Stimulated activated naive B cell treated with anti-CD40 and anti-IgM and Interleukin-4, amounts not matched to agents 10 μg/mL and 1 μg/mL and 100 μg/mL, for 72 hours (primary cell): ENCODE measurements at regions not wholly inside any gene's neighbourhood (a gene's known extent, or its start where the extent isn't known, plus 50 kb on each side); places are given as distances from the start of the nearest gene placed in this dataset.

Experiments used
- ATAC-seq, 2 donors: fragments of 150-1000 bp; cut with Tn5 transposase; replicated peaks; 2 replicates each; pipeline ENCODE4 v1.10.0; 2021; ENCODE audit warnings: moderate library complexity in 1 of 2
- DNase-seq: peaks from one replicate; pipeline ENCODE4 v3.0.0; 2021
- H3K27ac Mint-ChIP-seq: one replicate; pipeline ENCODE4 v1.8.0; 2022; ENCODE audit warnings: mild to moderate bottlenecking, mixed read lengths
- H3K27me3 Mint-ChIP-seq, 2 donors: one replicate each; pipeline ENCODE4 v1.8.0; 2022; ENCODE audit warnings: mixed read lengths in 2 of 2
- H3K36me3 Mint-ChIP-seq, 2 donors: one replicate each; pipeline ENCODE4 v1.8.0; 2022; ENCODE audit warnings: mixed read lengths in 2 of 2, mild to moderate bottlenecking in 1 of 2
- H3K4me1 Mint-ChIP-seq, 2 donors: one replicate each; pipeline ENCODE4 v1.8.0; 2022; ENCODE audit warnings: mixed read lengths in 2 of 2, mild to moderate bottlenecking in 1 of 2
- H3K4me3 Mint-ChIP-seq, 2 donors: one replicate each; pipeline ENCODE4 v1.8.0; 2022; ENCODE audit warnings: mild to moderate bottlenecking in 2 of 2, mixed read lengths in 2 of 2, moderate library complexity in 1 of 2
- H3K9me3 Mint-ChIP-seq, 2 donors: one replicate each; pipeline ENCODE4 v1.8.0; 2022; ENCODE audit warnings: mixed read lengths in 2 of 2, mild to moderate bottlenecking in 1 of 2

DNA sequence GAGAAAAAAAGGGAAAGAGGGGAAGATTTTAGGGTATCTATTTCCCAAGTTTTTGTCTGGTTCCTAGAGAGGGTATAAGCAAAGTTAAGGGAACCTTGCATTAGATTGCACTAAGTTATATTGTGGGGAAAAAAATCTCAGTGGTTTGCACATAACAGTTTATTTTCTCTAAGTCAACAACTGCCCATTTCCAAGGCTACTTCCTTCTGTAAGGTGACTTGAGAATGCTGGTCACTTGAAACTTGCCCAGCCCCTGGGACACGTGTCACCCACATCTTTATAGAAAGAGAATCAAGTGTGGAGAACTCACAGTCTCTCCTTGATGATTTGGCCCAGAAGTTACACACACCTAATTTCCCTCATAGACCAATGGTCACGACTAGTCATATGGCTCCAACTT, 488.6 kb upstream of the PODXL start:
- ATAC-seq (no peak), DNase-seq (no peak)
- Mint-ChIP-seq H3K27me3 (peaks cover 4 to 5% of the 10 kb centered on the region in 2 donors), H3K9me3 (no peaks in the 10 kb centered on the region), H3K4me3 (no peak overlapping the region), H3K27ac (no peak overlapping the region), H3K36me3 (no peaks in the 10 kb centered on the region), H3K4me1 (no peaks in the 10 kb centered on the region)

- peaks cover 0 to 4% of the 10 kb centered on the region in 2 donors for H3K27me3 Mint-ChIP-seq
- no peak overlapping the region for H3K4me3 Mint-ChIP-seq
- DNase-seq, result no peak
- no peaks in the 10 kb centered on the region for H3K36me3 Mint-ChIP-seq
- H3K27ac Mint-ChIP-seq, result no peak overlapping the region
- H3K9me3 Mint-ChIP-seq, result no peaks in the 10 kb centered on the region
- no peaks in the 10 kb centered on the region for H3K4me1 Mint-ChIP-seq
- no peak for ATAC-seq
These were observed 487.8 kb upstream of the PODXL start for GRCh38 chr7:132044247-132044646.

- Mint-ChIP-seq H3K4me3 (no peak overlapping the region), H3K27ac (no peak overlapping the region), H3K36me3 (no peaks in the 10 kb centered on the region), H3K4me1 (no peaks in the 10 kb centered on the region), H3K27me3 (peaks cover 3 to 11% of the 10 kb centered on the region in 2 donors), H3K9me3 (no peaks in the 10 kb centered on the region)
- ATAC-seq (no peak), DNase-seq (no peak)
These were observed 484.7 kb upstream of the PODXL start for GRCh38 chr7:132041108-132041507.

DNA sequence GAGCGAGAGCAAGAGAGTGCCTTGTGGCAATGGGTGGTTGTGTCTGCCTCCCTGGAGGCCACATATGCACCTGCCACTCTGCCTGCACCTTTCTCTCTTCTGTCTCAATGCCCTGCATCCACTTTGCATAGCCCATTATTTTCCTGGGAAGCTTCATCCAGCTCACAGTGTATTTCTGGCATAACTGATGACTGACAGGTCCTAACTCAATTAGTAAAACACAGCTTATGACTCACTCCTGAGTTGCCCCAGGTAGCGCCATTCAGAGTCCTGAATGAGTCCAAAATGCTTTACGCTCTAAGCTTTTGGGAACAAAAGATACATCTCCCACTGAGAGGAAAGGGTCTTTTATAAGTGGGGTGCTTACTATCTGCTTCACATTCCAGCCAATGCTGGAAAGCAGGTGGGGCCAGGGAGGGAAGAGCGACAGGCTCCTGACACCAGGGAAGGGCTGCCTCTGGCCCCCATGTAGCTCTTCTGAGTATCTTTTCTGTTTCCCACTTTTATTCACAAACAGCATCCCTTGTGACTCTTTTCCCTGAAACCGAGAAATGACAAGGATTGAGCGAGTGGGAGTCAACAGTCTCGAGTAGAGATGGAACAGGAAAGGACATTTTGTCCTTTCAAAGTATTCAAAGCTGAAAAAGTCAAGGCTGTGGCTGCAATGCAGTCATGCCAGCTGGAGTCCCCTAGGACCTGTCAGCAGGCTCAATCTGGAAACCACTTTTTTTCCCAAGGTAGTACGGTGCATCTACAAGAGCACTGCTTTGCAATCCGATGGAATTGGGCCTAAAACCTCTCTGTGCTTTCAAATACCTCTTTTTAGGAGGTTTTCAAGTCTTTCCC, 479.3 kb upstream of the PODXL start:
- Mint-ChIP-seq H3K27me3 (peaks cover 3 to 16% of the 10 kb centered on the region in 2 donors), H3K4me3 (no peak overlapping the region), H3K9me3 (peaks cover 0 to 1% of the 10 kb centered on the region in 2 donors), H3K36me3 (no peaks in the 10 kb centered on the region), H3K4me1 (no peaks in the 10 kb centered on the region), H3K27ac (no peak overlapping the region)
- ATAC-seq (no peak), DNase-seq (no peak)

GRCh38 chr7:132034748-132035416, 478.5 kb upstream of the PODXL start:
- ATAC-seq, result no peak

DNA sequence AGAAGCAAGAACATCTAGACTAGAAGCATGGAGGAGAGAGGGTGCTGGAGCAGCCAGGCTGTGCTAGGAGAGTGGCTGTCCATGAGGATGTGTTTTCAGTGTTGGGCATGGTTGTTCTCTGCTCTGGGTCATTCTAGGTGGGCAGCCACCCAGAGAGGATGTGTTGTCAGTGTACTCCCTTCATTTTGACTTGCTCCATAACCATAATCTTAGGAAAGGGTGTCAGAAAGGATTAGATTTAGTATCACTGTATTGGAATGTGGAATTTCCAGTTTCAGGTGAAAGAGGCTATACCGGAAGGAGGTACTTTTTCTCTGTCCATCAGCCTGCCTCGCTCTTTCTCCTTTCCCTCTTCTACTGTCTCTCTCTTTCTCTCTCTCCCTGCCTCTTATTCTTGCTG, 474.5 kb upstream of the PODXL start:
- DNase-seq (no peak), ATAC-seq (no peak)
- no peak overlapping the region for H3K27ac Mint-ChIP-seq
- no peak overlapping the region for H3K4me3 Mint-ChIP-seq
- no peaks in the 10 kb centered on the region for H3K36me3 Mint-ChIP-seq
- peaks cover 0 to 1% of the 10 kb centered on the region in 2 donors for H3K9me3 Mint-ChIP-seq
- H3K4me1 Mint-ChIP-seq, result no peaks in the 10 kb centered on the region
- H3K27me3 Mint-ChIP-seq, result peaks cover 0 to 5% of the 10 kb centered on the region in 2 donors

More at GRCh38 chr7:132034748-132035416, 478.5 kb upstream of the PODXL start:
- peaks cover 3 to 16% of the 10 kb centered on the region in 2 donors for H3K27me3 Mint-ChIP-seq
- peaks cover 0 to 1% of the 10 kb centered on the region in 2 donors for H3K9me3 Mint-ChIP-seq
- no peaks in the 10 kb centered on the region for H3K36me3 Mint-ChIP-seq
- no peak overlapping the region for H3K4me3 Mint-ChIP-seq
- no peak overlapping the region for H3K27ac Mint-ChIP-seq
- DNase-seq, result no peak
- no peaks in the 10 kb centered on the region for H3K4me1 Mint-ChIP-seq

DNA sequence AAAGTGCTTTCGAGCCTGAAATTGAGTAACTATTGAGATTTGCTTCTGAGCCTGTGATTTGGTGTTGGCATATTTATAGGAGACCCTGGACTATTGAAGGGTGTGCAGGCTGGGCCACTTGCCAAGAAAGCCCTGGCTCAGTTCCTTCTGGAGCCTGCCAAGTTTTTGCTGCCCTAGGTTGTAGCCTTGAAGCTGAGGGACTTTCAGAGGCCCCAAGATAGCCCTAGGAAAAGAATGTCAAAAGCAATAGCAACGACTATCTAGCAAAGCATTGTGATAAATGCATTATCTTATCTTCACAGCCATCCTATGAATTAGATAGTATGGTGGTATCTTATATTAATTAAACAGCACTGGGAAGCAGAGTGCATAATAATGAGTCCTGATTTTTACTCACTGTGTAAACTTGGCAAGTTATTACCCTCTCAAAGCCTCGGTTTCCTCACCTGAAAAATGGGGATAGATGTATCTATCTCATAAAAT, 473.7 kb upstream of the PODXL start:
- H3K4me1 Mint-ChIP-seq, result no peaks in the 10 kb centered on the region
- no peaks in the 10 kb centered on the region for H3K36me3 Mint-ChIP-seq
- no peaks in the 10 kb centered on the region for H3K27me3 Mint-ChIP-seq
- H3K27ac Mint-ChIP-seq, result no peak overlapping the region
- DNase-seq (no peak), ATAC-seq (no peak)
- H3K9me3 Mint-ChIP-seq, result peaks cover 0 to 1% of the 10 kb centered on the region in 2 donors
- H3K4me3 Mint-ChIP-seq, result no peak overlapping the region

DNA sequence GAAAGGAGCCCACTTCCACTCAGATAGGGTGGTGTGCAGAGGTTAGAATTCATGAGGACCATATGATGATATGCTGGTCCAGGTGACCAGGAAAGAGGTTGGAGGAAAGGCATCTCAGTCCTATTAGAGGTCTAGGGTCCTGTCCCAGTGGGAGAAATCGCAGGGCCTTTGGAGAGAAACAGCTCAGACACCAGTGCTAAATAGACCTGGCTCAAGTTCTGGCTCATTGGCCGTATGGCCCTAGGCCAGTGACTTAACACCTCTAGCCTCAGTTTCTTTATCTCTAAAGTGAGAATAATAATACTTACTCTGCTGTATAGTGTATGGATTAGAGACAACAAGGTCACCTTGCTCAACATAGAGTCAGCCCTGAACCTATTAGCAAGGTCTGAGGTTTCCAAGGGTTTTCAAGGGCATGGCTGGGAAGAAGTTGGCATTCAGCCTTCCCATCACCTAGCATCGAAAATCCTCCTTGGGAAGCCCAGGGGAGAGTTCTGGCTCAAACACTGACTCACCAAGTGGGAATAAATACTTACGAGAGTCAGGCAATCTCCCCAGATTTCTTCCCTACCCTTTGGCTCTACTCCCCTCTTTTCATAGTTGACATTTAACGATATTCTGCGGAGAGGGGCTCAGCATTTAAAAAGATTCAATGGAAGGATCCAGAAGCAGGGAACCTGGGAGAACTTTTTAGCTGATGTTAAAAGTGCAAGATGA, 473.1 kb upstream of the PODXL start:
- Mint-ChIP-seq H3K4me3 (no peak overlapping the region), H3K9me3 (peaks cover 0 to 1% of the 10 kb centered on the region in 2 donors), H3K4me1 (no peaks in the 10 kb centered on the region), H3K27ac (no peak overlapping the region), H3K36me3 (no peaks in the 10 kb centered on the region), H3K27me3 (no peaks in the 10 kb centered on the region)
- DNase-seq, result no peak
- ATAC-seq, result no peak

- no peak overlapping the region for H3K4me3 Mint-ChIP-seq
- H3K36me3 Mint-ChIP-seq, result no peaks in the 10 kb centered on the region
- peaks cover 0 to 1% of the 10 kb centered on the region in 2 donors for H3K9me3 Mint-ChIP-seq
- ATAC-seq (no peak), DNase-seq (no peak)
- no peak overlapping the region for H3K27ac Mint-ChIP-seq
- no peaks in the 10 kb centered on the region for H3K27me3 Mint-ChIP-seq
- H3K4me1 Mint-ChIP-seq, result no peaks in the 10 kb centered on the region
These were observed 471.9 kb upstream of the PODXL start for GRCh38 chr7:132028144-132028920.

- no peak for ATAC-seq
- no peaks in the 10 kb centered on the region for H3K9me3 Mint-ChIP-seq
These were observed 467.9 kb upstream of the PODXL start for GRCh38 chr7:132024290-132024689.

DNA sequence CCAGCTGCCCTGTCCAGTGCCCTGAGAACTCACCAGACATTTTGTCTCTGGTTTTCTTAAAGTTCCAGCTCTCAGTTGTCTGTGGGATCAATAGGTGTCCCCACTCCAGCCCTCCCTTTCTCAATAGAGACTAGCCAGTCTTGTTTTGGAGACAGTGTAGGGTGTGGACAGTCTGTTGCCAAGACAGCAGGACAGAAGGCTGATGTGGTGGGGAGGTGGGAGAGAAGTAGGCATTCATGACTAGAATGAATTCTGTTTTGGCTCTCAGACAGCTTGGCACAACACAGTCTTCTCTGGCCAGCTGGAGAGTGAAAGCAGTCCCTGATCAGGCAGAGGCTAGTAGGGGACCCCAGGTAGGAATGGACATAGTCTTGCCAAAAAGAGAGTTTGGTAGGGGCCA, 467.0 kb upstream of the PODXL start:
- no peaks in the 10 kb centered on the region for H3K9me3 Mint-ChIP-seq
- no peaks in the 10 kb centered on the region for H3K4me1 Mint-ChIP-seq
- ATAC-seq (no peak), DNase-seq (no peak)
- no peaks in the 10 kb centered on the region for H3K36me3 Mint-ChIP-seq
- H3K27ac Mint-ChIP-seq, result no peak overlapping the region
- H3K4me3 Mint-ChIP-seq, result no peak overlapping the region
- no peaks in the 10 kb centered on the region for H3K27me3 Mint-ChIP-seq

More at GRCh38 chr7:132024290-132024689, 467.9 kb upstream of the PODXL start:
- no peaks in the 10 kb centered on the region for H3K27me3 Mint-ChIP-seq
- DNase-seq, result no peak
- H3K4me3 Mint-ChIP-seq, result no peak overlapping the region
- no peaks in the 10 kb centered on the region for H3K4me1 Mint-ChIP-seq
- H3K36me3 Mint-ChIP-seq, result no peaks in the 10 kb centered on the region
- H3K27ac Mint-ChIP-seq, result no peak overlapping the region

- no peaks in the 10 kb centered on the region for H3K4me1 Mint-ChIP-seq
- no peaks in the 10 kb centered on the region for H3K9me3 Mint-ChIP-seq
- no peak for ATAC-seq
- no peak overlapping the region for H3K27ac Mint-ChIP-seq
- no peak overlapping the region for H3K4me3 Mint-ChIP-seq
- H3K36me3 Mint-ChIP-seq, result no peaks in the 10 kb centered on the region
- no peak for DNase-seq
- H3K27me3 Mint-ChIP-seq, result peaks cover 0 to 4% of the 10 kb centered on the region in 2 donors
These were observed 465.8 kb upstream of the PODXL start for GRCh38 chr7:132022188-132022587.

DNA sequence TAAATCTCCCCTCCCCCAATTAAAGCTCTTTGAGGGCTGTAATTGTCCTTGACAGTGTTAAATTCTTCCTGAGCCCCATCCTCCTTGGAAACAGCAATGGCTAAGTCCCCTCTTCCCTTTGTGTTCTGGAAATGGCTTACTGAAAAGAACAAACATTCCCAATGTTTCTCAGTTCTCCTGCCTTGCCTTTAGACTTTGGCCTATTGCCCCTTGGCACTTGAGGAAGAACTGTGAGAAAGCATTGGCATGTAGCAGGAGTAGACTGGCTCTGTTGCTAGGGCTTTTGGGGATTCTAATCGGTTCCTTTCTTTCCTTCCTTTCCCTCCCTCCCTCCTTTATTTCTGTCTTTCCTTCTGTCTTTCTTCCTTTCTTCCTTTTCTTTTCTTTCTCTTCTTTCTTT, 463.3 kb upstream of the PODXL start:
- no peak for DNase-seq
- H3K4me3 Mint-ChIP-seq, result no peak overlapping the region

DNA sequence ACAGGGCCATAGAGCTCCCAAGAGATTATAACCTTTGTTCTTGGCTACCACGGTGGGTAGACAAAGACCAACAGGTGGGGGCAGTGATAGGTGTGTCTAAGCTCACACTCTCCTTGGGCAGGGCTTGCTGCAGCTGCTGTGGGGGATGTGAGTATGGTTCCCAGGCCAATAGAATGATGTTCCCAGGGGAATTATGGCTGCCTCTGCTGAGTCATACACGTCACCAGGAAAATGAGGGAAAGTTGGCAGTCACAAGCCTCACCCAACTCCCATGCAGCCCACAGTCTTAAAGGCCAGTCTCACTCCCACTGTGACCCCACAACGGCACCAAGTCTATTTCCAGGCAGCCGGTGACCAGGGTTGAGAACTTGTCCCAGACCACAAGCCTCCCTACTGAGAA, 453.4 kb upstream of the PODXL start:
- H3K9me3 Mint-ChIP-seq, result peaks cover 10 to 14% of the 10 kb centered on the region in 2 donors
- H3K36me3 Mint-ChIP-seq, result peaks cover 0 to 3% of the 10 kb centered on the region in 2 donors
- DNase-seq (no peak), ATAC-seq (no peak)
- no peaks in the 10 kb centered on the region for H3K27me3 Mint-ChIP-seq
- no peak overlapping the region for H3K4me3 Mint-ChIP-seq
- H3K4me1 Mint-ChIP-seq, result no peaks in the 10 kb centered on the region
- H3K27ac Mint-ChIP-seq, result no peak overlapping the region

More for the DNA sequence above, 463.3 kb upstream of the PODXL start:
- Mint-ChIP-seq H3K27me3 (peaks cover 0 to 4% of the 10 kb centered on the region in 2 donors), H3K27ac (no peak overlapping the region), H3K36me3 (no peaks in the 10 kb centered on the region), H3K9me3 (peaks cover 3 to 5% of the 10 kb centered on the region in 2 donors), H3K4me1 (no peaks in the 10 kb centered on the region)
- no peak for ATAC-seq
